Lower leg skin (tissue), 4 donors: ENCODE measurements at regions not wholly inside any gene's neighbourhood (a gene's known extent, or its start where the extent isn't known, plus 50 kb on each side); places are given as distances from the start of the nearest gene placed in this dataset.

ENCODE experiments used
- DNase-seq, 2 donors: peaks; one replicate each; pipeline ENCODE4 v3.0.0-alpha.2; 2019; ENCODE audit warnings: low spot score in 2 of 2
- H3K4me3 ChIP-seq: fragments of 200-600 bp; sonication (generic); 2 replicates; pipeline ENCODE4 v1.5.1; 2017; ENCODE audit warnings: mild to moderate bottlenecking, low read depth; ENCODE audit not compliant: poor library complexity, severe bottlenecking
- CTCF ChIP-seq, 3 donors: fragments of 450-650 bp; IDR thresholded peaks; one replicate each; pipeline ENCODE4 v1.5.1; 2016; ENCODE audit warnings: antibody characterized with exemption in 3 of 3, mild to moderate bottlenecking in 3 of 3, moderate library complexity in 2 of 3
- POLR2A ChIP-seq, 2 donors: fragments of 450-650 bp; IDR thresholded peaks; one replicate each; pipeline ENCODE4 v1.6.1; 2016 to 2017; ENCODE audit warnings: antibody characterized with exemption in 2 of 2, mild to moderate bottlenecking in 1 of 2, moderate library complexity in 1 of 2
- WGBS, 2 donors: methylation state at CpG; one replicate each; pipeline ENCODE4 v1.1.5; 2018; 5-methylcytosine and 5-hydroxymethylcytosine counted together
- intact Hi-C: fragments of 100-400 bp; cut with DNase I; formaldehyde crosslinking; loops from one replicate; pipeline ENCODE4 v1.15.0; 2023; ENCODE audit warnings: low total_unique reads

GRCh38 chr5:74248576-74248975 is 392.0 kb downstream of the ENC1 start:
- TF ChIP-seq POLR2A (IDR thresholded peaks at IDR 0.05) (no peak), CTCF (IDR thresholded peaks at IDR 0.05) (no peak)
- DNase-seq = no peak

GRCh38 chr5:74244406-74244805 is 396.1 kb downstream of the ENC1 start:
- no peak for DNase-seq
- WGBS, 2 donors = 95 to 97% methylated on average over 3 of the region's 3 CpGs
- H3K4me3 ChIP-seq = no peak overlapping the region
- no peak for TF ChIP-seq CTCF (IDR thresholded peaks at IDR 0.05)
- no peak for TF ChIP-seq POLR2A (IDR thresholded peaks at IDR 0.05)
- intact Hi-C loops = no loop called here

More at GRCh38 chr5:74248576-74248975, 392.0 kb downstream of the ENC1 start:
- intact Hi-C loops = no loop called here
- H3K4me3 ChIP-seq = no peak overlapping the region

GRCh38 chr5:74243634-74244033 is 396.9 kb downstream of the ENC1 start:
- DNase-seq = no peak
- 71 to 80% methylated on average over 2 of the region's 2 CpGs for WGBS, 2 donors
- no peak for TF ChIP-seq POLR2A (IDR thresholded peaks at IDR 0.05)
- TF ChIP-seq CTCF (IDR thresholded peaks at IDR 0.05) = no peak
- intact Hi-C loops = no loop called here
- no peak overlapping the region for H3K4me3 ChIP-seq

GRCh38 chr5:74242516-74242915 is 398.0 kb downstream of the ENC1 start:
- WGBS, 2 donors = 69 to 71% methylated on average over 3 of the region's 3 CpGs
- no peak for TF ChIP-seq POLR2A (IDR thresholded peaks at IDR 0.05)
- no peak for TF ChIP-seq CTCF (IDR thresholded peaks at IDR 0.05)
- no peak for DNase-seq
- H3K4me3 ChIP-seq = no peak overlapping the region
- intact Hi-C loops = no loop called here

DNA sequence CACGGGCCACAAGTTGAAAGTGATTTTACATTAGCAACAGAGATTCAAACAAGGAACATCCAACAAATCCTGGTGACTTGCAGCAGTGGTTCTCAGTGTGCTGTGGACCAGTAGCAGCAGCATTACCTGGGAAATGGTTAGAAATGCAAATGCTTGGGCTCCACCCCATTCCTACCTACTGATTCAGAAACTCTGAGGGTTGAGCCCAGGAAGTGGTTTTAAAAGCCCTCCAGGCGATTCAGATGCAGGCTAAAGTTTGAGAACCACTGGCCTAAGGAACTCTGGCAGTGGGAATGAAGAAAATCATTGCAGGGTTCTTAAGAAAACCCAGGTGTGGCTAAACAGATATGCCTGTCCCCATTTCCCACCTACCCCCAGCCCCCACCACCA is 398.8 kb downstream of the ENC1 start:
- intact Hi-C loops = no loop called here
- 39 to 56% methylated on average over 2 of the region's 2 CpGs for WGBS, 2 donors
- TF ChIP-seq POLR2A (IDR thresholded peaks at IDR 0.05) = no peak
- TF ChIP-seq CTCF (IDR thresholded peaks at IDR 0.05) = no peak
- DNase-seq = no peak
- H3K4me3 ChIP-seq = no peak overlapping the region
